Dedifferentiated amniotic fluid mesenchymal stem cell (primary cell): ENCODE measurements at regions not wholly inside any gene's neighbourhood (a gene's known extent, or its start where the extent isn't known, plus 50 kb on each side); places are given as distances from the start of the nearest gene placed in this dataset.

Experiments used
- DNase-seq: peaks from one replicate; pipeline ENCODE4 v3.0.0-alpha.2; 2016; ENCODE audit errors: extremely low spot score

- no peak for DNase-seq
Observed at GRCh38 chr3:178048768-178049167, 487.5 kb upstream of the KCNMB2 start.

DNA sequence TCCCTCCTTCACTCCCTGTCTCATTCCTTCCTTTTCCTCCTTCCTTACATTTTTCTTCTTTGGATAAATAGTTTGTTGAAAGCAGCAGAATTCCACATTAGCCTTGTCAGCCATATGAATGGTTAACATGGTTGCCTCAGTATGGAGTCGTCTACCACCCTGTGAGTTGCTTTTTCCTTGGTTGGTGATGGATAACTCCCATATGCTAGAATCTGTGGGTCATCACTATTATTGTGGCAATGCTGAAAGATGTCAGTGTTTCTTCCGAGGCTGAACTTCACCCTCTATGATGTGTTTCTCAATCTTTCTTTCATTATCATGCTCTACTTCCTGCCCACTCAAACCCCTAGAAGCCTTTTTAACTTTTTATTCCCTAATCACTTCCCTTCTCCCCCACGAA is 481.8 kb upstream of the KCNMB2 start:
- DNase-seq: no peak

DNA sequence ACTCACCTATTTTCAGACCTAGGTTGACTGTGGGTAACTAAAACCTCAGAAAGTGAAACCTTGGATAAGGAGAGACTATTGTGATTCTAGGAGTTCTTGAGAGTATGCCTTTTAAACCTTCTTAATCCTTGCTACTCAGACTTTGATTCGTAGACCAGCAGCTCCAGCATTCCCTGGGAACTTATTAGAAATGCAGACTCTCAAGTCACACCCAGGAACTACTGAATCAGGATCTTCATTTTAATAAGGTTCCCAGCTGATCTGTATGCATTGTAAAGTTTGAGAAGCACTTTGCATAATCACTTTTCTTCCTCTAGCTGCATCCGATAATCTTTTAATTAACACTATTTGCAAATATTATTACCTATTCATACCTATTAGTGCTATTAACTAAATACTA is 480.3 kb upstream of the KCNMB2 start:
- DNase-seq: no peak

DNA sequence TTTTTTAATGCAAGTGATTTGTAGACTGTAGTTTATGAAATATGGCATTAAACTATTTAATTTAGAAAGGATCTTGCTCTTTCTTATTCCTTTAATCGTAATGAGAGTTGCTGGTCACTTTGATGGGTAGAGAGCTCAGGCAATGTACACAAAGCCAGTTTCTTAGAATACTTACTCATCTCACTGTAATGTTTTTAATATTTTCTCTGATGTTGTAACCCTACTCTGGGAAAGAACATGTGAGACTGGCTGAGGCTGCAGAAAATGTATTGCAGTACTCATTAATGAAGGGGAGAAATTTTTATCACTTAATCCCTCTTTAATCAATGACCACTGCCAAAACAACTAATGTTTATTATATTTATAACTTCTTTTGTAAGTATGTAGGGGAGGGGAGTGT is 479.4 kb upstream of the KCNMB2 start:
- DNase-seq: no peak

GRCh38 chr3:178058629-178059028 is 477.6 kb upstream of the KCNMB2 start:
- DNase-seq: no peak

- no peak for DNase-seq
Observed at GRCh38 chr3:178059119-178059518, 477.1 kb upstream of the KCNMB2 start.

DNA sequence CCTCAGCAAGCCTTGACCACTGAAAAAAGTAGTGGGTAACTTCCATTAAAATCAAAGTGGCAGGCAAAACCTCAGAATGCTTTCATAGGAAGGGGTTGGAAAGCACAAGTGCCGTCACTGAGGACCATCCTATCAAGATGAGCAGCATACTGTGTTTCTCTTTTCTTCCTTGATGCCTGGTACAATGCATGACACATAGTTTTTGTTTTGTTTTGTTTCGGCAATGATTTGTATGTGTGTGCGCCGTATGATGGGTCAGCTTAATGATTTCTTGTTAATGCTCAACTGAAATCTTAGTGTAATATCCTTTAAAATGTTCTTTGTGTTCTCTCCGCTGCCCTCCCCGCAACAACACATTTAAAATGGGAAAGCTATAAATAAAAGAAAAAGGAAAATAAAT is 476.4 kb upstream of the KCNMB2 start:
- no peak for DNase-seq

DNA sequence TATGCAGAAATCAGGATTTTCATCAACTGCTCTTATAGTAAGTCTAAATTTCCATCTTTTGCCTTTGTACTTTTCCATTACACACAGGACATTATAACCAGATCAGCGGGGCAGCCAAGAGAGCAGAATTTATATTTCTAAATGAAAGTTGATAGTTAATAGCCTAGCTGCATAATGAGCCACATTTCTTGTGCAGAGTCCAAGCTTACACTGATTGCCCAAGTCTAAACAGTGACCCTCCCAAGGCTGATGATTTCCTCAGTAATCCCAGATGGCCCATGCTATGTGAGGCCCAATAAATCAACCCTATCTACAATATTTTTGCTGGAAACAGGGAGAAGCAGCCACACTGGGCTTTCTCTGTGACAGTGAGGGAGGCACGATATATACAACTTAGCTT is 475.8 kb upstream of the KCNMB2 start:
- DNase-seq: peak; percentile 45

GRCh38 chr3:178062126-178062525 is 474.1 kb upstream of the KCNMB2 start:
- DNase-seq: no peak

DNA sequence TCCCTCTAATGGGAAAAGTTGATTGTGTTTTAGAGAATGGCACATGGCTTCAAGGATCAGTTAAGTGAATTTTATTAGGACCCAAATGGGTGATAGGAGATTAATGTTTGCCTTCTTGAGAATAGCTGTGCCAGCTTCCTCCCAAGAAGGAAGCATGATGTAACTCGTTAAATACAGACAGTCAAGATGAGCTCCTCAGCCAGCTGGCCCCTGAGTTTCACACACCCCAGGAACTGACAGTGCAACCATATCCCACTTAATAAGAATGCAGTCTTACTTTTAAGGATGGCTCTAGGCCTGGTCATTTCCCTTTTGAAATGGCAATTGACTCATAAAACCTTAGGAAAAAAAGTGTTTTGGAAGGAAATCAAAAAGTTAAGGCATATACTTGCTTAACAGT is 472.8 kb upstream of the KCNMB2 start:
- no peak for DNase-seq

DNA sequence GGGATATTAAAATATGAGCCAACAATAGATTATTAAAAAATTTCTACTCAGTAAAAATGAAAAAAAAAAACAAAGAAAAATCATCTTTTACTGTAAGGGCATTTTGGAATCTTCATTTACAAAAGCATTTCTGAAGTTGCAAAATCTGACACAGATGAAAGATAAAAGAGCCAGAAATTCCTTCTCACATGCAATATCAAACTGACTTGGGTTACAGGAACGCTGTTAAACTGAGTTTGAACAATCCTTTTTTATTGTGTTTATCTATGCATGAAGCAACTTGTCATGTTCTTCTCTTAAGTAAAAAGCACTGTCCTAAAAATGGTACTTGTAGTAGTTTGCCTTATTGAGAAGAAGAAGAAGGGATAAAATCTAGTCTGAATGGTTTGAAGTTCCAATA is 468.5 kb upstream of the KCNMB2 start:
- no peak for DNase-seq

DNA sequence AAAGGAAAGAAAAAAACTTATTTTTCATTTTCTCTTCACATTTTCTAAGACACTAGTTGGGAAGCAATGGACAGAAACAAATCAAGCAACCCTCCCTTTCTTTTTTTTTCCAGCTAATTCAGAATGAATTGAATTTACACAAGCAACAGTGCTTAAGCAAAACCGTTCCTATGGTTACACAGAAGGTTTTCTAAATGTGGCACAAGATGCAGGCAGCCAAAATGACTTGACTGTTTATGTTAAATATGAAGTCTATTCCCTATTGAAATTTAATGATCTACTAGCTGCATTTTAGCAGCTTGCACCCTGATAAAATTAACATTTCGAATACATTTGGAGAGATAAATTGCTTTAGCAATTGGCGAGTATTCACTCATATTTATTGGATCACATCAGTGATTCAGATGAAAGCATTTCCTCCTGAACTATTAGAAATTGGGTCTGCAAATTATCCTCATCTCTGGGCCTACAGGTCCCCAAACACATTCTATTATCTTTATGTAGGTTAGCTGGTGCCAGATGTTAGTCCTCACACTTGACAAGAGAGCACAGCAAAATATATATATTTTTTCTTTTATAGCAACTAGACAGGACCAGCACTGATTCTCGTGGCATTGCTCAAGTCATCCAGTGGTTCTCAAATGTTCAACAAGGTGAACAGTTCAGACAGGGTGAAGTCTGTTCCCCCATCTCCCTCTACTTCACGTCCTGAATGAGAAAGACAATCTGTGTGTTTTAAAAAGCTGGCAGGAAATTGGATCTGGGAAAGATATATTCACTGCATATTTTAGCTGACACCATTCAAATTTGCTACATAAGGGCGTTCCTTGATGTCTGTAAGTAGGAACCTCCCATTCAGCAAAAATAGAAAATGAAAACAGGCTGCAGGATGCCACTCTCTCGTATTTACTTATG is 463.6 kb upstream of the KCNMB2 start:
- peak; percentile 31 for DNase-seq

- no peak for DNase-seq
Observed at GRCh38 chr3:178073366-178073765, 462.9 kb upstream of the KCNMB2 start.

DNA sequence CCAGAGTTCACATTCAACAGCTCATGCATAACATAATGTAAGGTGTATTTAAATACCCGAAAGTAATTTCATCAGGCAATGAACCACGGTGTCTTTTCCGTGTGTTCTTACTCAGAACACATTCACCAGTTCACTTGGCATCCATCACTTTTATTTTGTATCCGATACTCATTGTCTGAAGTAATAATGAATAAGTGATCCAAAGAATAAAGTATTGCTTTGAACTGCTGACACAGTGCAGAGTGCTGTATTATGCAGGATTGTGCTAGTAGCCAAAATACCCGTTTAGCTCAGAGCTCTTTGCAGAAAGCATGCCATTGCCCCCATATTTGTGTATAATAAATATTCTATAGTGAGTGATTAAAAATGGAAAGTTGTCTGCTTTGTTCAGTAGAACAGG is 460.9 kb upstream of the KCNMB2 start:
- DNase-seq: no peak

DNA sequence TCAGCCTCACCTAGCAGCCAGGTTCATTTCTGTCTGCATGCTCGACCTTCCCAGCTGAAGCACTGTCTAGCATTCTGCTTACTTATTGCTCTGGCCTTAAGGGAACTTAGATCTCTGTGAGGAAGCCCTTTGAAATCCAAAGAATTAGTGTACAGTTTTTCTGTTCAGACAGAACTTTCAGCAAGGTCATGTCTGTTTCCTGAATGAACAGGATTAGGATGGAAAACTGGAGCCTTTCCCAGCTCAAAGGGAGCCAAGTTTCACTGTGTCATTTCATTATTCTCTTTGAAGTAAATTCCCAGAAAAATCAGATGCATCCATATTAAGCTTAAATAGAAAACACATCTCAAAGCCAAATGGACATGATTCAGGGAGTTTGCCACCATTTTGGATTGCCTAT is 457.3 kb upstream of the KCNMB2 start:
- no peak for DNase-seq

GRCh38 chr3:178079966-178080365 is 456.3 kb upstream of the KCNMB2 start:
- DNase-seq: no peak

DNA sequence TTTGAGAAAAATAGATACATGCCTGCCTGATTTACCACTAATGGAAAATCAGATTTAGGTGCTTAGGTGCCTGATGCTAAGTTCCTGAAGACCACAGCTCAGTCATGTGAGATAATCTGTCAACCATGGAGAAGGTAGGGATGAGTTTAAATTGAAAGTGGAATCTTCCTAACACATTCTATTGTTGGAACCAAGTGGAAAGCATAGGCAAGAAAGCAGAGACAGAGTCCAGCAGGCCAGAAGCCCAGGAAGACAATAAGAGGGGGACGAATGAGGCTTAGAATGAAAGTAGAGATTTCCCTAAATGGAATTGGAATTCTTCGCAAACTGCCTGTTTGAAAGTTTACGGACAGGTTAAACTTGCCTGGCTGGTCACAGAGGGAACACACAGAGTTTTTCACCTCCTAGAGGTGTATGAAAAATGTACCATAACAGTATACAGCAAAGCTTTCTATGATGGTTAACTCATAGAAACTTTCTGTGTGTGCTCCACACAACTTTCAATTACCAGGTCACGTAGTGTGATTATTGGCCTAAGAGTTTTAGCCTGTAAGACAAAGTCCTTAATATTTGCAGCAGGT is 453.8 kb upstream of the KCNMB2 start:
- DNase-seq: no peak

DNA sequence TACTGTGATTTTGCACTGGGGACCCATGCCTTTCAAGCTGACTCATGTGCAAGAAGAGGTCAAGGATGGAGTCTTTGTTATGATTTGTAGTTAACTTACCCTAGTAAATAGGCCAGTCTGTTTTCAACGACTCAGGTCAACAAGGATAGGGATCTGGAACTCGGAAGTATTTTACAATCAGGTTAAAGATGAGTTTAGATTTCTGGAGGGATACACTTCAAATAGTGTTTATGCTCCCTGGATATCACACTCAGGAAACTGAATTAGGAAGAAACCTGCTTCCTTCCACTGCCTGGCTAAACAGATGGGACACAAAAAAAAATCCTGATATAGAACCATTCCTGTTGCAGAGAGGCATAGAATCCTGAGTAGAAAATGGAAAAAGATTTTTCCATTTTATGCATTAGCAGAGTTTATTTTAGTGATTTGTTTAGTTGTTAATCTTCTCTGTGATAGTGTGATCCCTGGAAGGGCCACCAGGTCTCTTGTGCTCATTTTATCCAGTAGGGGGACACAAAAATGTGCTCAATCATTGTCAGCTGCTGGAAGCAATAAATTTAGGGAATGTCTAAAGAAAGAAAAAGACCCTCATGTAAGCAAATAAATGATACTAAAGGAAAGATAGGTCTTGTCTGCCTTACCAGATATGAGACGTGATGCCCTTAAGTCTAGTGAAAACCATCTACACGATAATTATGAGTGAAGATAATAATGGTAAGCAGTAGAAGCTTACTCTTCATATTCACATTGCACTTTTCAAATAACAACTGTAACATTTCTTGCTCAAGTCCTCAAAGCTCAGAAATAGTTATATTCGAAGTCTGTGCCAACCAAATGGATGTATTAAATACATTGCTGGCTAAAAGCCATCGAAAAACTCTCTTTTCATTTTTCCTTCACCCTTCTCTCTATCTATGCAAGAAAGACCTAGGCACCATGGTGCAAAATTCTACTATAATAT is 452.1 kb upstream of the KCNMB2 start:
- DNase-seq: no peak

GRCh38 chr3:178084938-178085816 is 451.1 kb upstream of the KCNMB2 start:
- peak; percentile 86 for DNase-seq

DNA sequence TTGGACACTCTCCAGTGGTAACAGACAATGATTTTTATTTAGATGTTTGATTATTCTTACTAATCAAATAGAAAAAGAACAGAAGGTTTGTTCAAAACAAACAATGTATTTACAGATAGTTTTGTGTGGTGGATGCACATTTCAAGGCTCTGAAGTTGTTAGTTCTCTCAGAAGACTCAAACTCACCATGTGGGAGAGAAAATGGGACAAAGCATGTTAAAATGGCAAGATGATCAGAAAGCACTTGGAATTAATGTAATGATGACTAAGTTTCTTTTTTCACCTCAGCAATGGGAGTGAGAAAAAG is 450.5 kb upstream of the KCNMB2 start:
- no peak for DNase-seq

DNA sequence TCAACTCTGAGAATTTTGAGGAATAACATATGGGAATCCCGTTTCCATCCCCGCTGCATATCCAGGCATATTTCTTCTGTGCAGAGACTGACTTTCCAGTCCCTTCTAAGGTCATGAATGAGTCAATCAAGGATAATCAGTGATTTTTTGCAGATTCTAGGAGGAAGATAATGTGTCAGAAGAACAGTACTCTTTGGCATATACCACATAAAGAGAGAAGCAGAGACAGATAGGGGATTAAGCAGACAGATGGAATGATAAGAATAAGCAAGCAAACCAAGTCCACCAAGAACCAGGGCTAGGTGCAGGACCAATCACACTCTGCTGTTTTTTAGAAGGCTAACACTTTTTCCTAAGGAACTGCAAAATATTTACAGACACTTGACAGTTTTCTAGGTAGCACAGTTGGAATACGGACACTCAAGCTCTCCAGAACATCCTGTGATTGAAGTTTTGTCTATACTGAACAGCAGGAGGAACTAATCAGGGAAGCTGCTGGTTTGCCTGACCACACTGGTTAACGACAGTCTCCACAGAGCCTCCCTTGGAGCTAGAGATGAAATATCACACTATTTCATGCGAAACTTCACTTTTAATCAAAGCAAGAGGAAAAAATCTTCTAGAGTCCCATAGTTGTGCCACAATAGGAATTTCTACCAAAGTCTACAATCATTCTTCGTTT is 450.0 kb upstream of the KCNMB2 start:
- no peak for DNase-seq
